ENCODE measurements at regions not wholly inside any gene's neighbourhood (a gene's known extent, or its start where the extent isn't known, plus 50 kb on each side); places are given as distances from the start of the nearest gene placed in this dataset.

GRCh38 chr3:165459924-165460835 is 264.0 kb upstream of the SLITRK3 start:
- H3K4me3 ChIP-seq: no peak overlapping the region
- intact Hi-C loops (cut with DNase I): no loop called here
- no peaks in the 10 kb centered on the region for H3K9me3 ChIP-seq
- H3K36me3 ChIP-seq: no peaks in the 10 kb centered on the region
- no peaks in the 10 kb centered on the region for H3K27me3 ChIP-seq
- DNase-seq: no peak
- H3K27ac ChIP-seq: no peak overlapping the region
- no peak for TF ChIP-seq CTCF (IDR thresholded peaks at IDR 0.05)
- no peaks in the 10 kb centered on the region for H3K4me1 ChIP-seq
- no peak for ATAC-seq

GRCh38 chr3:165459111-165459510 is 262.9 kb upstream of the SLITRK3 start:
- H3K4me3 ChIP-seq: no peak overlapping the region
- ATAC-seq (no peak), DNase-seq (no peak)
- H3K36me3 ChIP-seq: no peaks in the 10 kb centered on the region
- H3K27ac ChIP-seq: no peak overlapping the region
- no peaks in the 10 kb centered on the region for H3K27me3 ChIP-seq
- no peak for TF ChIP-seq CTCF (IDR thresholded peaks at IDR 0.05)
- H3K9me3 ChIP-seq: no peaks in the 10 kb centered on the region
- intact Hi-C loops (cut with DNase I): no loop called here
- no peaks in the 10 kb centered on the region for H3K4me1 ChIP-seq

GRCh38 chr3:165457096-165457495 is 260.9 kb upstream of the SLITRK3 start:
- Histone ChIP-seq H3K9me3 (no peaks in the 10 kb centered on the region), H3K27ac (no peak overlapping the region), H3K36me3 (no peaks in the 10 kb centered on the region), H3K27me3 (no peaks in the 10 kb centered on the region), H3K4me1 (no peaks in the 10 kb centered on the region), H3K4me3 (no peak overlapping the region)
- ATAC-seq: no peak
- no peak for DNase-seq
- no peak for TF ChIP-seq CTCF (IDR thresholded peaks at IDR 0.05)
- intact Hi-C loops (cut with DNase I): no loop called here

GRCh38 chr3:165455793-165456192 is 259.6 kb upstream of the SLITRK3 start:
- DNase-seq (no peak), ATAC-seq (no peak)
- intact Hi-C loops (cut with DNase I): no loop called here
- no peaks in the 10 kb centered on the region for H3K4me1 ChIP-seq
- no peaks in the 10 kb centered on the region for H3K27me3 ChIP-seq
- no peak overlapping the region for H3K27ac ChIP-seq
- no peak overlapping the region for H3K4me3 ChIP-seq
- TF ChIP-seq CTCF (IDR thresholded peaks at IDR 0.05): no peak
- no peaks in the 10 kb centered on the region for H3K9me3 ChIP-seq
- no peaks in the 10 kb centered on the region for H3K36me3 ChIP-seq

- Histone ChIP-seq H3K36me3 (no peaks in the 10 kb centered on the region), H3K9me3 (no peaks in the 10 kb centered on the region), H3K27me3 (no peaks in the 10 kb centered on the region), H3K27ac (no peak overlapping the region), H3K4me3 (no peak overlapping the region), H3K4me1 (no peaks in the 10 kb centered on the region)
- intact Hi-C loops (cut with DNase I): no loop called here
- TF ChIP-seq CTCF (IDR thresholded peaks at IDR 0.05): no peak
- DNase-seq (no peak), ATAC-seq (no peak)
Measured at GRCh38 chr3:165455360-165455759, 259.2 kb upstream of the SLITRK3 start.

Data from upper lobe of right lung (tissue), 1 donor.